ENCODE measurements at regions not wholly inside any gene's neighbourhood (a gene's known extent, or its start where the extent isn't known, plus 50 kb on each side); places are given as distances from the start of the nearest gene placed in this dataset.

- Histone ChIP-seq H3K9me3 (no peaks in the 10 kb centered on the region), H3K27ac (no peak overlapping the region), H3K27me3 (no peaks in the 10 kb centered on the region), H3K4me3 (ENCODE audit: low read depth in 1 of 2, low read length in 1 of 2) (no peak overlapping the region), H3K36me3 (no peaks in the 10 kb centered on the region), H3K4me1 (ENCODE audit: control insufficient read depth in 1 of 2, insufficient read depth in 1 of 2, low read depth in 1 of 2, low read length in 1 of 2) (no peaks in the 10 kb centered on the region)
- TF ChIP-seq CTCF (IDR thresholded peaks at IDR 0.05): no peak
Measured at GRCh38 chr3:90087703-90088102, 980.3 kb downstream of the EPHA3 start.

- no peaks in the 10 kb centered on the region for H3K36me3 ChIP-seq
- no peak for TF ChIP-seq CTCF (IDR thresholded peaks at IDR 0.05)
Measured at GRCh38 chr3:90091549-90091948, 984.1 kb downstream of the EPHA3 start.

GRCh38 chr3:90092994-90093393, 985.6 kb downstream of the EPHA3 start:
- no peaks in the 10 kb centered on the region for H3K9me3 ChIP-seq
- H3K36me3 ChIP-seq: no peaks in the 10 kb centered on the region
- no peak overlapping the region for H3K4me3 ChIP-seq (ENCODE audit: low read depth in 1 of 2, low read length in 1 of 2)
- H3K4me1 ChIP-seq (ENCODE audit: control insufficient read depth in 1 of 2, insufficient read depth in 1 of 2, low read depth in 1 of 2, low read length in 1 of 2): no peaks in the 10 kb centered on the region
- no peak overlapping the region for H3K27ac ChIP-seq
- no peak for TF ChIP-seq CTCF (IDR thresholded peaks at IDR 0.05)
- no peaks in the 10 kb centered on the region for H3K27me3 ChIP-seq

More at GRCh38 chr3:90091549-90091948, 984.1 kb downstream of the EPHA3 start:
- H3K4me1 ChIP-seq (ENCODE audit: control insufficient read depth in 1 of 2, insufficient read depth in 1 of 2, low read depth in 1 of 2, low read length in 1 of 2): no peaks in the 10 kb centered on the region
- H3K9me3 ChIP-seq: no peaks in the 10 kb centered on the region
- no peak overlapping the region for H3K4me3 ChIP-seq (ENCODE audit: low read depth in 1 of 2, low read length in 1 of 2)
- H3K27me3 ChIP-seq: no peaks in the 10 kb centered on the region
- H3K27ac ChIP-seq: no peak overlapping the region

GRCh38 chr3:90095811-90096210, 988.4 kb downstream of the EPHA3 start:
- Histone ChIP-seq H3K4me1 (ENCODE audit: control insufficient read depth in 1 of 2, insufficient read depth in 1 of 2, low read depth in 1 of 2, low read length in 1 of 2) (no peaks in the 10 kb centered on the region), H3K27me3 (no peaks in the 10 kb centered on the region), H3K27ac (no peak overlapping the region), H3K36me3 (no peaks in the 10 kb centered on the region), H3K4me3 (ENCODE audit: low read depth in 1 of 2, low read length in 1 of 2) (no peak overlapping the region), H3K9me3 (no peaks in the 10 kb centered on the region)
- no peak for TF ChIP-seq CTCF (IDR thresholded peaks at IDR 0.05)

- no peak for TF ChIP-seq CTCF (IDR thresholded peaks at IDR 0.05)
- H3K36me3 ChIP-seq: no peaks in the 10 kb centered on the region
- H3K4me1 ChIP-seq (ENCODE audit: control insufficient read depth in 1 of 2, insufficient read depth in 1 of 2, low read depth in 1 of 2, low read length in 1 of 2): no peaks in the 10 kb centered on the region
- no peaks in the 10 kb centered on the region for H3K27me3 ChIP-seq
- H3K9me3 ChIP-seq: no peaks in the 10 kb centered on the region
- no peak overlapping the region for H3K27ac ChIP-seq
- no peak overlapping the region for H3K4me3 ChIP-seq (ENCODE audit: low read depth in 1 of 2, low read length in 1 of 2)
Measured at GRCh38 chr3:90099493-90099892, 992.1 kb downstream of the EPHA3 start.

GRCh38 chr3:90102146-90102545, 994.7 kb downstream of the EPHA3 start:
- TF ChIP-seq CTCF (IDR thresholded peaks at IDR 0.05): no peak
- Histone ChIP-seq H3K27ac (no peak overlapping the region), H3K36me3 (no peaks in the 10 kb centered on the region), H3K9me3 (no peaks in the 10 kb centered on the region), H3K4me3 (ENCODE audit: low read depth in 1 of 2, low read length in 1 of 2) (no peak overlapping the region), H3K27me3 (no peaks in the 10 kb centered on the region), H3K4me1 (ENCODE audit: control insufficient read depth in 1 of 2, insufficient read depth in 1 of 2, low read depth in 1 of 2, low read length in 1 of 2) (no peaks in the 10 kb centered on the region)
